Fibroblast of lung (primary cell): ENCODE measurements at regions not wholly inside any gene's neighbourhood (a gene's known extent, or its start where the extent isn't known, plus 50 kb on each side); places are given as distances from the start of the nearest gene placed in this dataset.

ENCODE experiments used
- EZH2 ChIP-seq: IDR thresholded peaks from 2 replicates; pipeline ENCODE4 v1.5.1; 2012; ENCODE audit warnings: low read length, control low read depth, mild to moderate bottlenecking; ENCODE audit errors: missing control alignments
- TF ChIP-seq, protein P1 (sequence below), 2 donors: IDR thresholded peaks in 1 of 2; conservative IDR thresholded peaks in 1 of 2; 1 replicate in 1 of 2; 2 replicates in 1 of 2; pipeline ENCODE4 v1.5.1; 2011 to 2012; ENCODE audit warnings: low read length in 2 of 2, control low read depth in 1 of 2, inconsistent platforms in 1 of 2, low read depth in 1 of 2, mild to moderate bottlenecking in 1 of 2

DNA sequence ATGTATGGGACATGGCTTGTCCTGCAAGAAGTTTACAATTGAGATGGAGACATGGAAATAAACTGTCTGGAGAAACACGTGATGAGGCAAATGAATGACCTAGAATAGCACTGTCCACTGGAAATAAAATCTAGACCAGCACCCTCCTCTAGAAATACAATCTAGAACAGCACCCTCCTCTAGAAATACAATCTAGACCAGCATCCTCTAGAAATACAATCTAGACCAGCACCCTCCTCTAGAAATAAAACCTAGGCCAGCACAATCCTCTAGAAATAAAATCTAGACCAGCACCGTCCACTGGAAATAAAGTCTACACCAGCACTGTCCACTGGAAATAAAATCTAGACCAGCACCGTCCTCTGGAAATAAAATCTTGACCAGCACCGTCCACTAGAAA, 69.2 kb upstream of the RFLNA start:
- TF ChIP-seq EZH2, result no peak
- TF ChIP-seq, protein P1, sequence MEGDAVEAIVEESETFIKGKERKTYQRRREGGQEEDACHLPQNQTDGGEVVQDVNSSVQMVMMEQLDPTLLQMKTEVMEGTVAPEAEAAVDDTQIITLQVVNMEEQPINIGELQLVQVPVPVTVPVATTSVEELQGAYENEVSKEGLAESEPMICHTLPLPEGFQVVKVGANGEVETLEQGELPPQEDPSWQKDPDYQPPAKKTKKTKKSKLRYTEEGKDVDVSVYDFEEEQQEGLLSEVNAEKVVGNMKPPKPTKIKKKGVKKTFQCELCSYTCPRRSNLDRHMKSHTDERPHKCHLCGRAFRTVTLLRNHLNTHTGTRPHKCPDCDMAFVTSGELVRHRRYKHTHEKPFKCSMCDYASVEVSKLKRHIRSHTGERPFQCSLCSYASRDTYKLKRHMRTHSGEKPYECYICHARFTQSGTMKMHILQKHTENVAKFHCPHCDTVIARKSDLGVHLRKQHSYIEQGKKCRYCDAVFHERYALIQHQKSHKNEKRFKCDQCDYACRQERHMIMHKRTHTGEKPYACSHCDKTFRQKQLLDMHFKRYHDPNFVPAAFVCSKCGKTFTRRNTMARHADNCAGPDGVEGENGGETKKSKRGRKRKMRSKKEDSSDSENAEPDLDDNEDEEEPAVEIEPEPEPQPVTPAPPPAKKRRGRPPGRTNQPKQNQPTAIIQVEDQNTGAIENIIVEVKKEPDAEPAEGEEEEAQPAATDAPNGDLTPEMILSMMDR (conservative IDR thresholded peaks at IDR 0.05 in 1 of 2, IDR thresholded peaks at IDR 0.05 in 1 of 2; ENCODE audit: low read depth in 1 of 2, low read length in 2 of 2), result no peak
